ENCODE measurements at regions not wholly inside any gene's neighbourhood (a gene's known extent, or its start where the extent isn't known, plus 50 kb on each side); places are given as distances from the start of the nearest gene placed in this dataset.

DNA sequence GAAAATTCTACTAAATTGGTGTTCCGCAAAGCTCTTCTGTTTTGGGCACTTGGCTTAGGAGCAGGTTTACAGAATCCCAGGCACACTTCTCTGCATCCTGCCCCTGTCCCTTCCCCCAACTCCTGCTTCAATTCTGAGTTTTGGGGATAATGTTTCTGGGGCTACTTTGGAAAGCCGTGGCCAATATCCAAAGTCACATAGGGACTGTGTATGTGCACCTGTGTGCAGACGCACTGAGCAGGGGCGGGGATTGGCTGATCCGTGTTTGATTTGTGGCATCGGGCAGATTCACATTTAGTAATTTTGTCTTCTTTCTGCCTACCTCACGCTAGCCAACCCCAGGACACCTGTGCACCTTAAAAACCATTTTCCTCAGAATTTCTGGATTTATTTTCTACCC lies 491.9 kb downstream of the SIPA1L2 start:
- no peak for TF ChIP-seq CTCF (IDR thresholded peaks at IDR 0.05; ENCODE audit: low read length)
- TF ChIP-seq EZH2 (optimal IDR thresholded peaks at IDR 0.05; ENCODE audit: low read depth, low read length), result no peak
